IMR-90 (cell line): ENCODE measurements at regions not wholly inside any gene's neighbourhood (a gene's known extent, or its start where the extent isn't known, plus 50 kb on each side); places are given as distances from the start of the nearest gene placed in this dataset.

ENCODE experiments used
- ATAC-seq: fragments of 200-7000 bp; cut with Tn5 transposase; 2 replicates; pipeline ENCODE4 v1.9.1; 2020; ENCODE audit warnings: low read depth, mild to moderate bottlenecking, moderate library complexity
- BruUV-seq: library from RNA; stranded (reverse); fragments of 400-500 nt; replicated peaks from 2 replicates; lab custom pipeline; 2021; lab: Mats Ljungman, UMichigan
- CTCF ChIA-PET: fragments of 300-600 bp; formaldehyde crosslinking; extraction: SDS; loops from one replicate; lab custom pipeline; 2021; ENCODE audit warnings: antibody characterized with exemption; lab: Yijun Ruan, JAX
- POLR2A ChIA-PET: fragments of 300-600 bp; sonication (Branson Sonifier 250); formaldehyde crosslinking; loops from one replicate; lab custom pipeline; 2022; ENCODE audit warnings: antibody characterized with exemption; ENCODE audit not compliant: unreplicated experiment; lab: Charles Lee
- DNase-seq: peaks from one replicate; pipeline ENCODE4 v3.0.0; 2013
- H2AFZ ChIP-seq: replicated peaks from 2 replicates; pipeline ENCODE3; 2013; ENCODE audit warnings: low read length, mild to moderate bottlenecking; ENCODE audit not compliant: poor library complexity
- H2AK5ac ChIP-seq: 2 replicates; pipeline ENCODE4 v1.6.1; 2013; ENCODE audit warnings: low read depth, low read length, inconsistent platforms
- H2AK9ac ChIP-seq: replicated peaks from 2 replicates; pipeline ENCODE3; 2013; ENCODE audit warnings: mild to moderate bottlenecking, low read depth, low read length, moderate library complexity; ENCODE audit not compliant: poor library complexity
- H2BK120ac ChIP-seq: 2 replicates; pipeline ENCODE4 v1.6.1; 2013; ENCODE audit warnings: low read depth, low read length, inconsistent platforms
- H2BK15ac ChIP-seq: 3 replicates; pipeline ENCODE4 v1.6.1; 2013; ENCODE audit warnings: low read depth, low read length, inconsistent platforms
- H2BK20ac ChIP-seq: 2 replicates; pipeline ENCODE4 v1.6.1; 2013; ENCODE audit warnings: low read depth, mild to moderate bottlenecking, inconsistent platforms, low read length, moderate library complexity
- H2BK5ac ChIP-seq: 2 replicates; pipeline ENCODE4 v1.6.1; 2013; ENCODE audit warnings: mild to moderate bottlenecking, low read depth, low read length, inconsistent platforms; ENCODE audit not compliant: poor library complexity, severe bottlenecking
- H3K14ac ChIP-seq: replicated peaks from 2 replicates; pipeline ENCODE4 v1.6.1; 2013; ENCODE audit warnings: low read depth, low read length, inconsistent platforms
- H3K18ac ChIP-seq: 2 replicates; pipeline ENCODE4 v1.6.1; 2013; ENCODE audit warnings: low read depth, low read length, control low read depth
- H3K23ac ChIP-seq: 2 replicates; pipeline ENCODE4 v1.6.1; 2013; ENCODE audit warnings: low read depth, low read length, inconsistent platforms
- H3K27ac ChIP-seq: 2 replicates; pipeline ENCODE4 v1.5.1; 2013; ENCODE audit warnings: mild to moderate bottlenecking, control low read depth, low read length; ENCODE audit not compliant: insufficient read depth
- H3K27me3 ChIP-seq: 2 replicates; pipeline ENCODE4 v1.6.1; 2013; ENCODE audit warnings: low read length; ENCODE audit not compliant: control insufficient read depth, insufficient read depth
- H3K36me3 ChIP-seq: 2 replicates; pipeline ENCODE4 v1.6.1; 2013; ENCODE audit warnings: low read length, mixed read lengths; ENCODE audit not compliant: control insufficient read depth, insufficient read depth
- H3K4ac ChIP-seq: 2 replicates; pipeline ENCODE4 v1.6.1; 2013; ENCODE audit warnings: low read depth, low read length, inconsistent platforms
- H3K4me1 ChIP-seq: 2 replicates; pipeline ENCODE4 v1.6.1; 2013; ENCODE audit warnings: low read length, mixed read lengths; ENCODE audit not compliant: control insufficient read depth, insufficient read depth
- H3K4me2 ChIP-seq: 2 replicates; pipeline ENCODE4 v1.6.1; 2013; ENCODE audit warnings: low read depth, mild to moderate bottlenecking, control low read depth, low read length, moderate library complexity
- H3K4me3 ChIP-seq: 2 replicates; pipeline ENCODE4 v1.5.1; 2013; ENCODE audit warnings: low read depth, mild to moderate bottlenecking, control low read depth, low read length, moderate library complexity; ENCODE audit not compliant: insufficient read depth
- H3K56ac ChIP-seq: 2 replicates; pipeline ENCODE4 v1.6.1; 2013; ENCODE audit warnings: low read length, inconsistent platforms; ENCODE audit not compliant: insufficient read depth; ENCODE audit errors: extremely low read depth
- H3K79me1 ChIP-seq, 2 experiments: 2 replicates each; pipeline ENCODE4 v1.6.1; 2013; ENCODE audit warnings: low read length in 2 of 2, inconsistent platforms in 1 of 2, low read depth in 1 of 2
- H3K9ac ChIP-seq: 2 replicates; pipeline ENCODE4 v1.6.1; 2013; ENCODE audit warnings: low read depth, low read length, control low read depth
- H3K9me1 ChIP-seq: 2 replicates; pipeline ENCODE4 v1.6.1; 2013; ENCODE audit warnings: low read length, inconsistent platforms; ENCODE audit not compliant: insufficient read depth
- H3K9me3 ChIP-seq: 2 replicates; pipeline ENCODE4 v1.6.1; 2013; ENCODE audit warnings: low read length; ENCODE audit not compliant: control insufficient read depth, insufficient read depth
- H4K20me1 ChIP-seq: 2 replicates; pipeline ENCODE4 v1.6.1; 2013; ENCODE audit warnings: low read length, inconsistent platforms; ENCODE audit not compliant: insufficient read depth
- H4K5ac ChIP-seq: 2 replicates; pipeline ENCODE4 v1.6.1; 2013; ENCODE audit warnings: mild to moderate bottlenecking, low read depth, low read length, control low read depth
- H4K8ac ChIP-seq, 2 experiments: 2 replicates each; pipeline ENCODE4 v1.6.1; 2013; ENCODE audit warnings: low read depth in 2 of 2, low read length in 2 of 2, control low read depth in 1 of 2, inconsistent platforms in 1 of 2
- H4K91ac ChIP-seq: 2 replicates; pipeline ENCODE4 v1.6.1; 2013; ENCODE audit warnings: low read depth, low read length, inconsistent platforms; ENCODE audit not compliant: insufficient read depth
- BHLHE40 ChIP-seq: fragments of 150-350 bp; IDR thresholded peaks from 2 replicates; pipeline ENCODE4 v1.6.1; 2016; ENCODE audit warnings: mild to moderate bottlenecking, low read depth, low read length
- CEBPB ChIP-seq: IDR thresholded peaks from 2 replicates; pipeline ENCODE4 v1.6.1; 2012; ENCODE audit warnings: low read depth, low read length, improper control_type of control experiment
- CHD1 ChIP-seq: IDR thresholded peaks from 2 replicates; pipeline ENCODE4 v1.6.1; 2012; ENCODE audit warnings: low read depth, low read length, improper control_type of control experiment
- CTCF ChIP-seq: conservative IDR thresholded peaks from 2 replicates; pipeline ENCODE4 v1.5.1; 2012; ENCODE audit warnings: mild to moderate bottlenecking, low read depth, low read length, improper control_type of control experiment
- ELK1 ChIP-seq: fragments of 150-350 bp; IDR thresholded peaks from 2 replicates; pipeline ENCODE4 v1.6.1; 2016; ENCODE audit warnings: low read depth, mild to moderate bottlenecking, low read length, moderate library complexity, borderline replicate concordance
- MAFK ChIP-seq: IDR thresholded peaks from 2 replicates; pipeline ENCODE4 v1.6.1; 2012; ENCODE audit warnings: low read depth, low read length, improper control_type of control experiment
- NFE2L2 ChIP-seq: fragments of 150-350 bp; IDR thresholded peaks from 2 replicates; pipeline ENCODE4 v1.6.1; 2016; ENCODE audit warnings: low read depth, mild to moderate bottlenecking, low read length
- RAD21 ChIP-seq: IDR thresholded peaks from 2 replicates; pipeline ENCODE4 v1.6.1; 2012; ENCODE audit warnings: low read length, improper control_type of control experiment
- RCOR1 ChIP-seq: IDR thresholded peaks from 2 replicates; pipeline ENCODE4 v1.6.1; 2012; ENCODE audit warnings: mild to moderate bottlenecking, low read length, improper control_type of control experiment; ENCODE audit not compliant: insufficient replicate concordance
- WGBS, 2 experiments: methylation state at CpG; one replicate each; pipeline versions ENCODE4 v1.1.5 to v1.1.7; 2013; ENCODE audit warnings: missing lambda C conversion rate in 2 of 2; ENCODE audit not compliant: insufficient read length in 1 of 2; ENCODE audit errors: extremely low coverage in 2 of 2; 5-methylcytosine and 5-hydroxymethylcytosine counted together
- dilution Hi-C: fragments of 300-500 bp; cut with HindIII; formaldehyde crosslinking; loops from one replicate; pipeline ENCODE4 v1.14.3; 2018; ENCODE audit warnings: low sequenced_read_pairs; ENCODE audit not compliant: unreplicated experiment
- in situ Hi-C: fragments of 300-500 bp; cut with MboI; formaldehyde crosslinking; loops from 3 replicates; pipeline ENCODE4 v1.14.3; 2019; ENCODE audit warnings: low sequenced_read_pairs, inconsistent platforms, mixed read lengths
- intact Hi-C: fragments of 100-400 bp; cut with micrococcal nuclease; formaldehyde crosslinking; loops from 2 replicates; pipeline ENCODE4 v1.10.0; 2022

- BruUV-seq = no TSS peak
- no peaks in the 10 kb centered on the region; the same call in 1 of the 2 replicates for H3K9me1 ChIP-seq
- intact Hi-C loops = loop anchor here (2.0 to 10.0 kb wide), 4 partner anchors 59 to 277 kb away; partner anchors contain the start of gene PCGF5
- H3K56ac ChIP-seq = peak overlapping the region; percentile 50; the same call in 1 of the 2 replicates
- H4K8ac ChIP-seq = peak overlapping the region in 1 of 2 experiments; percentile 82; a peak in 1 of 4 replicates
- H3K27me3 ChIP-seq = no peaks in the 10 kb centered on the region
- TF ChIP-seq MAFK = no peak
- no peak for TF ChIP-seq BHLHE40
- no peak for TF ChIP-seq ELK1
- no peak for TF ChIP-seq RCOR1
- TF ChIP-seq NFE2L2 = no peak
- TF ChIP-seq CEBPB = no peak
- no peak for TF ChIP-seq CTCF
- no peak for TF ChIP-seq RAD21
- TF ChIP-seq CHD1 = no peak
- H3K14ac ChIP-seq = peak overlapping the region; percentile 76; the same call in 1 of the 2 replicates
- peak overlapping the region; percentile 80 for H4K5ac ChIP-seq
- DNase-seq (peak; percentile 46), ATAC-seq (peak; percentile 30)
- peak overlapping the region; percentile 47 for H3K9ac ChIP-seq
- H3K4me3 ChIP-seq = peak overlapping the region; percentile 68
- H3K4me1 ChIP-seq = peaks cover 6% of the 10 kb centered on the region; the same call in 1 of the 2 replicates
- no peaks in the 10 kb centered on the region for H3K9me3 ChIP-seq
- H3K4ac ChIP-seq = peak overlapping the region; percentile 76
- H2AK9ac ChIP-seq = peak overlapping the region; percentile 84
- POLR2A ChIA-PET = no interaction called here
- no peak overlapping the region for H2BK15ac ChIP-seq
- dilution Hi-C loops = no loop called here
- CTCF ChIA-PET = interaction anchor here (0.6 to 1.5 kb wide), 3 partner anchors 90 to 251 kb away, joined by 3 to 5 read pairs (median 4); no protein-coding TSS in a partner anchor
- in situ Hi-C loops = no loop called here
- H4K91ac ChIP-seq = peak overlapping the region; percentile 74; the same call in 1 of the 2 replicates
- H2BK5ac ChIP-seq = peak overlapping the region; percentile 75
- H3K36me3 ChIP-seq = no peaks in the 10 kb centered on the region
- peak overlapping the region; percentile 61 for H3K18ac ChIP-seq
- peak overlapping the region; percentile 94 for H2AFZ ChIP-seq
- peak overlapping the region; percentile 64 for H2BK120ac ChIP-seq
- WGBS, 2 experiments = 71% methylated on average over 1 of the region's 13 CpGs; no CpG with 5 or more reads in 1 of the 2 experiments
- H3K4me2 ChIP-seq = peak overlapping the region; percentile 60
- H3K23ac ChIP-seq = peak overlapping the region; percentile 87; the same call in 1 of the 2 replicates
- H2BK20ac ChIP-seq = 0 out of 2 replicates have a peak overlapping the region, but pooled peaks have one; percentile 30
- H2AK5ac ChIP-seq = 0 out of 2 replicates have a peak overlapping the region, but pooled peaks have one; percentile 62
- H4K20me1 ChIP-seq = peaks cover 13% of the 10 kb centered on the region; the same call in 1 of the 2 replicates
- peak overlapping the region; percentile 65 for H3K27ac ChIP-seq
- H3K79me1 ChIP-seq = peaks cover 14 to 21% of the 10 kb centered on the region in 2 experiments
These were observed 58.4 kb upstream of the PCGF5 start for GRCh38 chr10:91162050-91162494.
